Motor neuron (in vitro differentiated cells): ENCODE measurements at regions not wholly inside any gene's neighbourhood (a gene's known extent, or its start where the extent isn't known, plus 50 kb on each side); places are given as distances from the start of the nearest gene placed in this dataset.
"Not testable (repeated sequence)": the region's sequence is repeated elsewhere in the genome, so short reads cannot be mapped to it uniquely, and the experiment has no call there.

Source experiments
- ATAC-seq, 8 experiments: fragments of 200-7000 bp; cut with Tn5 transposase; replicated peaks in 6 of 8; 2 replicates each; pipeline ENCODE4 v1.8.0; 2021; ENCODE audit warnings: mild to moderate bottlenecking in 8 of 8, moderate library complexity in 8 of 8
- H3K27ac ChIP-seq, 2 donors: fragments of 250-450 bp; sonication (Bioruptor Pico); 2 replicates each; pipeline ENCODE4 v1.9.0; 2021; ENCODE audit warnings: antibody characterized with exemption in 2 of 2, mild to moderate bottlenecking in 2 of 2, moderate library complexity in 1 of 2
- H3K4me1 ChIP-seq, 2 donors: fragments of 250-450 bp; sonication (Bioruptor Pico); replicated peaks in 1 of 2; 2 replicates each; pipeline ENCODE4 v1.6.1; 2021; ENCODE audit warnings: antibody characterized with exemption in 2 of 2, mild to moderate bottlenecking in 2 of 2, moderate library complexity in 1 of 2
- H3K4me3 ChIP-seq, 5 donors: fragments of 250-450 bp; sonication (Bioruptor Pico); 2 replicates each; pipeline ENCODE4 v1.9.0; 2021; ENCODE audit warnings: antibody characterized with exemption in 5 of 5, mild to moderate bottlenecking in 5 of 5, moderate library complexity in 4 of 5
- WGBS, 10 experiments: fragments of 450-650 bp; shearing (Covaris generic); methylation state at CpG; one replicate each; pipeline ENCODE4 v1.0.0; 2022; 5-methylcytosine and 5-hydroxymethylcytosine counted together
- in situ Hi-C, 9 experiments: fragments of 400-800 bp; cut with MboI; loops; one replicate each; pipeline ENCODE4 v1.15.0; 2021; ENCODE audit warnings: low sequenced_read_pairs in 9 of 9, low pct_unique_long_range_greater_than_20kb in 2 of 9; ENCODE audit not compliant: unreplicated experiment in 9 of 9

- Histone ChIP-seq H3K4me3 (no peak overlapping the region), H3K4me1 (peaks cover 0 to 4% of the 10 kb centered on the region in 2 donors), H3K27ac (no peak overlapping the region)
- in situ Hi-C loops = no loop called here
- 0 to 61% (median 8%) methylated on average over 1 to 2 of the region's 2 CpGs; no CpG with 5 or more reads in 2 of the 10 experiments for WGBS, 10 experiments
- ATAC-seq = peak in 2 of 8 experiments; percentile 45 to 50
Measured at GRCh38 chr10:55979203-55979602, 381.9 kb downstream of the ZWINT start.

- H3K4me1 ChIP-seq = no peaks in the 10 kb centered on the region
- in situ Hi-C loops = no loop called here
- 8 to 100% (median 57%) methylated on average over 1 to 2 of the region's 2 CpGs; no CpG with 5 or more reads in 3 of the 10 experiments for WGBS, 10 experiments
- no peak overlapping the region for H3K27ac ChIP-seq
- H3K4me3 ChIP-seq = no peak overlapping the region
- ATAC-seq = no peak
Measured at GRCh38 chr10:55966101-55966500, 395.0 kb downstream of the ZWINT start.

GRCh38 chr10:55943403-55943802 lies 417.7 kb downstream of the ZWINT start:
- WGBS, 10 experiments = 0 to 100% (median 69%) methylated on average over 1 to 3 of the region's 3 CpGs; no CpG with 5 or more reads in 1 of the 10 experiments
- in situ Hi-C loops = no loop called here
- ATAC-seq = no peak

GRCh38 chr10:55929291-55929690 lies 431.8 kb downstream of the ZWINT start:
- no peak for ATAC-seq
- H3K4me1 ChIP-seq = no peaks in the 10 kb centered on the region
- H3K4me3 ChIP-seq = no peak overlapping the region
- in situ Hi-C loops = no loop called here
- H3K27ac ChIP-seq = no peak overlapping the region
- 0 to 100% (median 86%) methylated on average over 1 of the region's 1 CpG; no CpG with 5 or more reads in 3 of the 10 experiments for WGBS, 10 experiments

More at GRCh38 chr10:55943403-55943802, 417.7 kb downstream of the ZWINT start:
- Histone ChIP-seq H3K4me3 (no peak overlapping the region), H3K4me1 (peaks cover 0 to 2% of the 10 kb centered on the region in 2 donors), H3K27ac (no peak overlapping the region)

DNA sequence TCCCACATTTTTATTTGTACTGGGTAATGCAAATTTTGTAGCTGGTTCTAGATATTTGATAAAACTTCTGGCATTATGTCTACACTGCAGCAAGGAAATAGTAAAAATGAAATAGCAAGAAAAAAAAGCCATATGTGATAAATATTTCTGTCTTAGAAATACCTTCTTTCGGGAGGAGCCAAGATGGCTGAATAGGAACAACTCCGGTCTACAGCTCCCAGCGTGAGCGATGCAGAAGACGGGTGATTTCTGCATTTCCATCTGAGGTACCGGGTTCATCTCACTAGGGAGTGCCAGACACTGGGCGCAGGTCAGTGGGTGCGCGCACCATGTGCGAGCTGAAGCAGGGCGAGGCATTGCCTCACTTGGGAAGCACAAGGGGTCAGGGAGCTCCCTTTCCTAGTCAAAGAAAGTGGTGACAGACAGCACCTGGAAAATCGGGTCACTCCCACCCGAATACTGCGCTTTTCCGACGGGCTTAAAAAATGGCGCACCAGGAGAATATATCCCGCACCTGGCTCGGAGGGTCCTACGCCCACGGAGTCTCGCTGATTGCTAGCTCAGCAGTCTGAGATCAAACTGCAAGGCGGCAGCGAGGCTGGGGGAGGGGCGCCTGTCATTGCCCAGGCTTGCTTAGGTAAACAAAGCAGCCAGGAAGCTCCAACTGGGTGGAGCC lies 461.4 kb downstream of the ZWINT start:
- ATAC-seq, in situ Hi-C loops, H3K4me1 ChIP-seq: not testable (repeated sequence)
- Histone ChIP-seq H3K27ac (peak overlapping the region; percentile 26 to 36), H3K4me3 (peak overlapping the region; percentile 29 to 44 (median 39))
- 0 to 20% (median 4%) methylated on average over 1 to 5 of the region's 25 CpGs; no CpG with 5 or more reads in 6 of the 10 experiments for WGBS, 10 experiments

- in situ Hi-C loops = no loop called here
- peak in 3 of 8 experiments; percentile 41 to 84 (median 47) for ATAC-seq
- peaks cover 3 to 7% of the 10 kb centered on the region in 2 donors for H3K4me1 ChIP-seq
- H3K4me3 ChIP-seq = no peak overlapping the region
- H3K27ac ChIP-seq = no peak overlapping the region
- WGBS, 10 experiments = 0 to 100% (median 4%) methylated on average over 1 to 2 of the region's 3 CpGs; no CpG with 5 or more reads in 6 of the 10 experiments
Measured at GRCh38 chr10:55897490-55897921, 463.6 kb downstream of the ZWINT start.

GRCh38 chr10:55892276-55892675 lies 468.8 kb downstream of the ZWINT start:
- ATAC-seq = no peak
- WGBS, 10 experiments = 0 to 100% (median 15%) methylated on average over 1 of the region's 1 CpG; no CpG with 5 or more reads in 4 of the 10 experiments
- in situ Hi-C loops = no loop called here
- Histone ChIP-seq H3K4me3 (no peak overlapping the region), H3K27ac (no peak overlapping the region), H3K4me1 (no peaks in the 10 kb centered on the region)

GRCh38 chr10:55881588-55881987 lies 479.5 kb downstream of the ZWINT start:
- ATAC-seq = no peak
- no peaks in the 10 kb centered on the region for H3K4me1 ChIP-seq
- in situ Hi-C loops = no loop called here
- H3K4me3 ChIP-seq = no peak overlapping the region
- H3K27ac ChIP-seq = no peak overlapping the region

GRCh38 chr10:55873485-55873884 lies 487.6 kb downstream of the ZWINT start:
- peaks cover 0 to 12% of the 10 kb centered on the region in 2 donors for H3K4me1 ChIP-seq
- peak in 3 of 8 experiments; percentile 54 to 65 (median 55) for ATAC-seq
- H3K4me3 ChIP-seq = no peak overlapping the region
- in situ Hi-C loops = no loop called here
- no peak overlapping the region for H3K27ac ChIP-seq
- WGBS, 10 experiments = 5 to 100% (median 15%) methylated on average over 1 to 2 of the region's 2 CpGs; no CpG with 5 or more reads in 1 of the 10 experiments

DNA sequence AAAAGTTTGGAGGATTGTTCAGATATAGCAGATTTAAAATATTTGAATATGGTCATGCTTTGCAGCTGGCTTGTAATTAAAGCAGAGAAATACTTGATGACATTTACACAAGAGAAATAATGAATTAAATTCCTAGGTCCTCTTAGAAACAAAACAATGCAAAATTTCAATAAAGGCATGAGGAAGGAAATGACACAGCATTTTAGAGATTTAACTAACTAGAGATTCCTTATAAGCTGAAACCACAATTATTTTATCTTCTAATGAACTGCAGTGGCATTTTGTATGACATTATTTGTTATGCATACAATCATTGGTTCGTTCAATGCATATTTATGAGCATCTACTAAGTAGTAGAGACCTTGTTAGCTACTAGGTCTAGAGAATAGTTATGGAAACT lies 490.9 kb downstream of the ZWINT start:
- H3K4me3 ChIP-seq = no peak overlapping the region
- no peak for ATAC-seq
- H3K4me1 ChIP-seq = peaks cover 0 to 12% of the 10 kb centered on the region in 2 donors
- in situ Hi-C loops = no loop called here
- WGBS, 10 experiments = 0 to 100% (median 70%) methylated on average over 1 of the region's 1 CpG; no CpG with 5 or more reads in 1 of the 10 experiments
- no peak overlapping the region for H3K27ac ChIP-seq

DNA sequence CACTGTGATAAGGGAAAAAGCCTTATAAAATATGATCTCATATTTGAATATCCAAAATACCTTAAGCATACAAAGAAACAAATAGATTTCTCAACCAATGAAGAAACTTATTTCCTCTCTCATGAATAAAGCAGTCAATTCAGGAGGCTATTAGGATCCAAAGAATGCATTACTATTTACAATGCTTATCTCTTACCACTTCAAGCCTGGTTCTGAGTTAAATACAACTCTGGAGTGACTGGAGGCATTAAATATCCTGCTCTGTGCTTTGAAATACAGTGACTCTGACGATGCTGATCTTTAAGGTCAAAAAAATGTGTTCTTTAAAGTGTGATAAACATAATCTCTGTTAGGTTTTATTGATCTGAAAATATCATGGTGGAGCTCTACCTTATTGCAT lies 493.2 kb downstream of the ZWINT start:
- H3K4me1 ChIP-seq = no peaks in the 10 kb centered on the region
- in situ Hi-C loops = no loop called here
- ATAC-seq = no peak
- no peak overlapping the region for H3K4me3 ChIP-seq
- H3K27ac ChIP-seq = no peak overlapping the region
- WGBS, 10 experiments = 0 to 62% (median 13%) methylated on average over 1 of the region's 1 CpG; no CpG with 5 or more reads in 4 of the 10 experiments

GRCh38 chr10:55858730-55859129 lies 502.3 kb downstream of the ZWINT start:
- WGBS, 10 experiments = 0 to 100% (median 60%) methylated on average over 1 of the region's 1 CpG; no CpG with 5 or more reads in 2 of the 10 experiments
- ATAC-seq = no peak
- Histone ChIP-seq H3K4me1 (peaks cover 0 to under 1% of the 10 kb centered on the region in 2 donors), H3K4me3 (no peak overlapping the region), H3K27ac (no peak overlapping the region)
- in situ Hi-C loops = no loop called here

GRCh38 chr10:55852900-55853299 lies 508.2 kb downstream of the ZWINT start:
- H3K4me3 ChIP-seq = no peak overlapping the region
- H3K27ac ChIP-seq = no peak overlapping the region
- peak in 5 of 8 experiments; percentile 99 for ATAC-seq
- in situ Hi-C loops = no loop called here
- 3 to 72% (median 18%) methylated on average over 1 to 3 of the region's 3 CpGs for WGBS, 10 experiments
- peaks cover 0 to 19% of the 10 kb centered on the region in 2 donors for H3K4me1 ChIP-seq

GRCh38 chr10:55837273-55837672 lies 523.8 kb downstream of the ZWINT start:
- in situ Hi-C loops = no loop called here
- WGBS, 10 experiments = 0 to 100% (median 80%) methylated on average over 1 to 2 of the region's 2 CpGs; no CpG with 5 or more reads in 1 of the 10 experiments
- peak in 3 of 8 experiments; percentile 69 to 85 (median 82) for ATAC-seq
- no peaks in the 10 kb centered on the region for H3K4me1 ChIP-seq
- H3K4me3 ChIP-seq = no peak overlapping the region
- H3K27ac ChIP-seq = no peak overlapping the region
